ENCODE measurements at regions not wholly inside any gene's neighbourhood (a gene's known extent, or its start where the extent isn't known, plus 50 kb on each side); places are given as distances from the start of the nearest gene placed in this dataset.
"Not testable (repeated sequence)": the region's sequence is repeated elsewhere in the genome, so short reads cannot be mapped to it uniquely, and the experiment has no call there.

DNA sequence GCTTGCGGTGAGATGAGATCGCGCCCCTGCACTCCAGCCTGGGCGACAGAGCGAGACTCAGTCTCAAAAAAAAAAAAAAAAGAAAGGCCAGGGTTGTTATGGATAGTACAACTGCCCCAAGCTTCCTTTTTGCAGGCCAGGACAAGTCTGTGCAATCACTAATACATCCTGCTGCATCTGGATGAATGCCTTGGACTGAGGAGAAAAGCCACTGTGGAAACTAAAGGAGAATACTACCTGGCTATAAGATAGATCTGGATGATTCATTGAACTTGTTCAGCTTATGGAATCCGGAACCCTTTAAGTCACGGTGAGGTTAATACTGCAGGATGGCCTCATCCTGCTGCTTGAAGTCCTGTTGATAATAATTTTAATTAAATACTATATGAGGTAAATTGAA lies 278.2 kb downstream of the TFAP2A start:
- Histone ChIP-seq H3K4ac (ENCODE audit: low read depth, low read length) (no peak overlapping the region), H3K79me2 (ENCODE audit: control insufficient read depth, insufficient read depth, low read length, poor library complexity) (no peaks in the 10 kb centered on the region), H4K12ac (ENCODE audit: low read depth, low read length) (no peak overlapping the region), H4K8ac (ENCODE audit: low read depth, low read length) (no peak overlapping the region), H2AK5ac (ENCODE audit: low read length) (no peak overlapping the region), H3K4me2 (ENCODE audit: low read length) (no peak overlapping the region), H2BK5ac (ENCODE audit: low read depth, low read length, poor library complexity) (no peak overlapping the region), H3K4me3 (ENCODE audit: low read depth, low read length) (no peak overlapping the region), H2BK120ac (ENCODE audit: insufficient read depth, low read length, poor library complexity) (no peak overlapping the region), H3K27me3 (ENCODE audit: insufficient read depth, low read length) (no peaks in the 10 kb centered on the region), H2BK12ac (ENCODE audit: low read length) (no peak overlapping the region), H3K27ac (ENCODE audit: low read depth, low read length) (no peak overlapping the region), H3K18ac (ENCODE audit: low read length) (no peak overlapping the region), H3K9ac (ENCODE audit: low read length) (no peak overlapping the region), H3K9me3 (ENCODE audit: insufficient read depth, low read depth, low read length) (no peaks in the 10 kb centered on the region), H3K79me1 (ENCODE audit: low read length) (no peaks in the 10 kb centered on the region), H3K36me3 (ENCODE audit: control insufficient read depth in 1 of 2, insufficient read depth in 2 of 2, low read length in 2 of 2) (no peaks in the 10 kb centered on the region), H3K23ac (ENCODE audit: low read length) (no peak overlapping the region), H3K4me1 (ENCODE audit: control insufficient read depth in 1 of 2, insufficient read depth in 2 of 2, low read length in 2 of 2) (no peaks in the 10 kb centered on the region), H2AFZ (ENCODE audit: insufficient read depth, low read length, poor library complexity) (no peak overlapping the region), H4K91ac (ENCODE audit: low read depth, low read length) (no peak overlapping the region), H3K14ac (ENCODE audit: low read length) (no peak overlapping the region)
- no peak for DNase-seq
- no CpG with 5 or more reads among the region's 7 CpGs for WGBS (ENCODE audit: extremely low coverage, insufficient coverage, insufficient read length)

DNA sequence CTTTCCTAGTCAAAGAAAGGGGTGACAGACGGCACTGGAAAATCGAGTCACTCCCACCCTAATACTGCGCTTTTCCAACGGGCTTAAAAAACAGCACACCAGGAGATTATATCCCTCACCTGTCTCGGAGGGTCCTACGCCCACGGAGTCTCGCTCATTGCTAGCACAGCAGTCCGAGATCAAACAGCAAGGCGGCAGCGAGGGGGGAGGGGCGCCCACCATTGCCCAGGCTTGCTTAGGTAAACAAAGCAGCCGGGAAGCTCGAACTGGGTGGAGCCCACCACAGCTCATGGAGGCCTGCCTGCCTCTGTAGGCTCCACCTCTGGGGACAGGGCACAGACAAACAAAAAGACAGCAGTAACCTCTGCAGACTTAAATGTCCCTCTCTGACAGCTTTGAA lies 280.7 kb downstream of the TFAP2A start:
- not testable (repeated sequence) for H3K79me1 ChIP-seq (ENCODE audit: low read length); H3K36me3 ChIP-seq (ENCODE audit: control insufficient read depth in 1 of 2, insufficient read depth in 2 of 2, low read length in 2 of 2); H2BK5ac ChIP-seq (ENCODE audit: low read depth, low read length, poor library complexity); H3K18ac ChIP-seq (ENCODE audit: low read length); H3K4me3 ChIP-seq (ENCODE audit: low read depth, low read length); H2AFZ ChIP-seq (ENCODE audit: insufficient read depth, low read length, poor library complexity); H4K91ac ChIP-seq (ENCODE audit: low read depth, low read length); H3K4ac ChIP-seq (ENCODE audit: low read depth, low read length); H3K27ac ChIP-seq (ENCODE audit: low read depth, low read length); H2BK120ac ChIP-seq (ENCODE audit: insufficient read depth, low read length, poor library complexity); H3K9ac ChIP-seq (ENCODE audit: low read length); H3K27me3 ChIP-seq (ENCODE audit: insufficient read depth, low read length); H3K79me2 ChIP-seq (ENCODE audit: control insufficient read depth, insufficient read depth, low read length, poor library complexity); H3K23ac ChIP-seq (ENCODE audit: low read length); H2AK5ac ChIP-seq (ENCODE audit: low read length); DNase-seq; H3K9me3 ChIP-seq (ENCODE audit: insufficient read depth, low read depth, low read length); H4K12ac ChIP-seq (ENCODE audit: low read depth, low read length); H3K4me2 ChIP-seq (ENCODE audit: low read length); H2BK12ac ChIP-seq (ENCODE audit: low read length); H3K4me1 ChIP-seq (ENCODE audit: control insufficient read depth in 1 of 2, insufficient read depth in 2 of 2, low read length in 2 of 2); H3K14ac ChIP-seq (ENCODE audit: low read length); H4K8ac ChIP-seq (ENCODE audit: low read depth, low read length)
- no CpG with 5 or more reads among the region's 14 CpGs for WGBS (ENCODE audit: extremely low coverage, insufficient coverage, insufficient read length)

DNA sequence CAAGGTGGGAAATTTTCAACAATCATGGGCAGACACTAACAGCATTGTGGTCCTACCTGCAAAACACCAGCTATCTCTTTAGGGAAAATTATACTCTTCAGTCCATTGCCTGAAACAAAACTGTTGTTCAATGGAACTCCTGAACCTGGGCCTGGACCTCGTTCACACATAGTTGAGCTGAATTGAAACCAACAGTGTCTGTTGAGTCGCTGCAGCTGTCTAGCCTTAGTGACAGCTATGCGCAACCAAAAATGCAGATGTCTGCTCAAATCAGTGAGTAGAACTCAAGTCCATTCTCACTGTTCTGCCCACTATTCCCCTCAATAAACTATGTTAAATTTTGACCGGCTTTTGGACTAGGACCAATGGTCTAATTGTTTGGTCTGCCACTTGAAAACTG lies 286.2 kb downstream of the TFAP2A start:
- Histone ChIP-seq H3K4me1 (ENCODE audit: control insufficient read depth in 1 of 2, insufficient read depth in 2 of 2, low read length in 2 of 2) (no peaks in the 10 kb centered on the region), H3K9ac (ENCODE audit: low read length) (no peak overlapping the region), H4K91ac (ENCODE audit: low read depth, low read length) (no peak overlapping the region), H2BK12ac (ENCODE audit: low read length) (no peak overlapping the region), H3K27me3 (ENCODE audit: insufficient read depth, low read length) (no peaks in the 10 kb centered on the region), H2BK5ac (ENCODE audit: low read depth, low read length, poor library complexity) (no peak overlapping the region), H3K4me2 (ENCODE audit: low read length) (no peak overlapping the region), H3K23ac (ENCODE audit: low read length) (no peak overlapping the region), H3K27ac (ENCODE audit: low read depth, low read length) (no peak overlapping the region), H2AK5ac (ENCODE audit: low read length) (no peak overlapping the region), H3K36me3 (ENCODE audit: control insufficient read depth in 1 of 2, insufficient read depth in 2 of 2, low read length in 2 of 2) (no peaks in the 10 kb centered on the region), H4K8ac (ENCODE audit: low read depth, low read length) (no peak overlapping the region), H3K18ac (ENCODE audit: low read length) (no peak overlapping the region), H3K9me3 (ENCODE audit: insufficient read depth, low read depth, low read length) (no peaks in the 10 kb centered on the region), H3K14ac (ENCODE audit: low read length) (no peak overlapping the region), H4K12ac (ENCODE audit: low read depth, low read length) (no peak overlapping the region), H3K4me3 (ENCODE audit: low read depth, low read length) (no peak overlapping the region), H2BK120ac (ENCODE audit: insufficient read depth, low read length, poor library complexity) (no peak overlapping the region), H3K79me1 (ENCODE audit: low read length) (no peaks in the 10 kb centered on the region), H3K79me2 (ENCODE audit: control insufficient read depth, insufficient read depth, low read length, poor library complexity) (no peaks in the 10 kb centered on the region), H2AFZ (ENCODE audit: insufficient read depth, low read length, poor library complexity) (no peak overlapping the region), H3K4ac (ENCODE audit: low read depth, low read length) (no peak overlapping the region)
- DNase-seq, result no peak
- no CpG with 5 or more reads among the region's 4 CpGs for WGBS (ENCODE audit: extremely low coverage, insufficient coverage, insufficient read length)

DNA sequence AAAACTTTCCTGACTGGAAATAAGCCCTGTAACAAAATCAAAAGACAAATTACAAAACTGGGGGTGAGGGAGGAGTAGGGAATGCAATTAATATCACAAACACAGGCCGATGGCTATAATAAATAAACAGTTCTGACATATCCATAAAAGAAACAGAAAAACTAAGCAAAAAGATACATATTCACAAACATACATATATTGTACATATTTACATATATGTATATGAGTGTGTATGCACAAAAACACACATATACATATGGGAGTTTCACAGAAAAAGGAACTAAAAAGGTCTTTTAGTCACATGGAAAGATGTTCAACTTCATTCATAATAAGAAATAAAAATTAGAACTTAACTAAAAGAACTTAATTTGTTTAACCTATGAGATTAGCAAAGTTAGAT lies 292.7 kb downstream of the TFAP2A start:
- Histone ChIP-seq H4K8ac (ENCODE audit: low read depth, low read length) (no peak overlapping the region), H3K36me3 (ENCODE audit: control insufficient read depth in 1 of 2, insufficient read depth in 2 of 2, low read length in 2 of 2) (no peaks in the 10 kb centered on the region), H4K12ac (ENCODE audit: low read depth, low read length) (no peak overlapping the region), H4K91ac (ENCODE audit: low read depth, low read length) (no peak overlapping the region), H2BK5ac (ENCODE audit: low read depth, low read length, poor library complexity) (no peak overlapping the region), H2AFZ (ENCODE audit: insufficient read depth, low read length, poor library complexity) (no peak overlapping the region), H3K9ac (ENCODE audit: low read length) (no peak overlapping the region), H3K18ac (ENCODE audit: low read length) (no peak overlapping the region), H3K27ac (ENCODE audit: low read depth, low read length) (no peak overlapping the region), H3K14ac (ENCODE audit: low read length) (no peak overlapping the region), H2BK120ac (ENCODE audit: insufficient read depth, low read length, poor library complexity) (no peak overlapping the region), H3K4me1 (ENCODE audit: control insufficient read depth in 1 of 2, insufficient read depth in 2 of 2, low read length in 2 of 2) (no peaks in the 10 kb centered on the region), H2AK5ac (ENCODE audit: low read length) (no peak overlapping the region), H3K79me1 (ENCODE audit: low read length) (no peaks in the 10 kb centered on the region), H2BK12ac (ENCODE audit: low read length) (no peak overlapping the region), H3K9me3 (ENCODE audit: insufficient read depth, low read depth, low read length) (no peaks in the 10 kb centered on the region), H3K4me3 (ENCODE audit: low read depth, low read length) (no peak overlapping the region), H3K4me2 (ENCODE audit: low read length) (no peak overlapping the region), H3K4ac (ENCODE audit: low read depth, low read length) (no peak overlapping the region), H3K79me2 (ENCODE audit: control insufficient read depth, insufficient read depth, low read length, poor library complexity) (no peaks in the 10 kb centered on the region), H3K27me3 (ENCODE audit: insufficient read depth, low read length) (no peaks in the 10 kb centered on the region), H3K23ac (ENCODE audit: low read length) (no peak overlapping the region)
- no peak for DNase-seq
- no CpG with 5 or more reads among the region's 1 CpG for WGBS (ENCODE audit: extremely low coverage, insufficient coverage, insufficient read length)
